K562 (cell line): ENCODE measurements at regions not wholly inside any gene's neighbourhood (a gene's known extent, or its start where the extent isn't known, plus 50 kb on each side); places are given as distances from the start of the nearest gene placed in this dataset.

ENCODE experiments used
- ATAC-seq: fragments of 200-7000 bp; cut with Tn5 transposase; 3 replicates; pipeline ENCODE4 v1.9.1; 2020; ENCODE audit warnings: moderate library complexity
- BruUV-seq: library from RNA; stranded (reverse); fragments of 400-500 nt; replicated peaks from 2 replicates; lab custom pipeline; 2021; lab: Mats Ljungman, UMichigan
- CTCF ChIA-PET: fragments of 300-600 bp; formaldehyde crosslinking; extraction: SDS; loops from one replicate; lab custom pipeline; 2021; ENCODE audit warnings: low intra/inter-chr PET ratio; lab: Yijun Ruan, JAX
- POLR2A ChIA-PET: fragments of 300-600, 350-650 bp; sonication (Branson Sonifier 250); formaldehyde crosslinking; extraction: SDS; loops from one replicate; lab custom pipeline; 2021; ENCODE audit warnings: antibody characterized with exemption, inconsistent platforms; lab: Yijun Ruan, JAX
- DNase-seq, 4 experiments: peaks; one replicate each; pipeline versions ENCODE4 v3.0.0 to v3.0.0-alpha.2; 2011 to 2018; ENCODE audit warnings: low spot score in 3 of 4, mixed read lengths in 3 of 4; ENCODE audit errors: extremely low read depth in 1 of 4
- FAIRE-seq: peaks from 2 replicates; lab custom pipeline; 2011; peaks lifted over from hg19 to GRCh38; lab: Jason Lieb, UNC
- H2AFZ ChIP-seq: 2 replicates; pipeline ENCODE4 v1.6.0; 2011; ENCODE audit warnings: low read depth, low read length, control low read depth, inconsistent platforms
- H3K27ac ChIP-seq: fragments of 200-600 bp; 3 replicates; pipeline ENCODE4 v1.8.0; 2011; ENCODE audit warnings: low read depth, mild to moderate bottlenecking, control low read depth, inconsistent platforms, low read length, moderate library complexity, mixed read lengths; ENCODE audit errors: extremely low read depth
- H3K27me3 ChIP-seq, 2 experiments: fragments of 300-600 bp in 1 of 2; 2 replicates in 1 of 2; 3 replicates in 1 of 2; pipeline versions ENCODE4 v1.6.0 to v1.8.0; 2011; ENCODE audit warnings: inconsistent platforms in 2 of 2, low read length in 2 of 2, mild to moderate bottlenecking in 1 of 2, mixed read lengths in 1 of 2, moderate library complexity in 1 of 2; ENCODE audit not compliant: control insufficient read depth in 2 of 2, insufficient read depth in 2 of 2
- H3K36me3 ChIP-seq: fragments of 300-600 bp; 3 replicates; pipeline ENCODE4 v1.8.0; 2011; ENCODE audit warnings: mild to moderate bottlenecking, low read length, inconsistent platforms; ENCODE audit not compliant: control insufficient read depth, insufficient read depth
- H3K4me1 ChIP-seq, 2 experiments: fragments of 200-600 bp in 1 of 2; replicated peaks in 1 of 2; 2 replicates in 1 of 2; 3 replicates in 1 of 2; pipeline versions ENCODE4 v1.5.1 to v1.8.0; 2011; ENCODE audit warnings: inconsistent platforms in 2 of 2, low read length in 2 of 2, mild to moderate bottlenecking in 1 of 2, mixed read lengths in 1 of 2, moderate library complexity in 1 of 2; ENCODE audit not compliant: control insufficient read depth in 2 of 2, insufficient read depth in 2 of 2
- H3K4me2 ChIP-seq: 2 replicates; pipeline ENCODE4 v1.6.1; 2011; ENCODE audit warnings: low read length, control low read depth, inconsistent platforms, mixed read lengths; ENCODE audit not compliant: insufficient read depth
- H3K4me3 ChIP-seq: fragments of 200-600 bp; sonication (generic), shearing (Covaris generic); 2 replicates; pipeline ENCODE4 v1.5.1; 2016; ENCODE audit warnings: control low read depth, inconsistent platforms
- H3K79me2 ChIP-seq: fragments of 200-600 bp; 3 replicates; pipeline ENCODE4 v1.8.0; 2011; ENCODE audit warnings: low read length, inconsistent platforms; ENCODE audit not compliant: control insufficient read depth, insufficient read depth
- H3K9ac ChIP-seq, 2 experiments: 2 replicates each; pipeline versions ENCODE4 v1.6.0 to v1.6.1; 2011; ENCODE audit warnings: low read depth in 2 of 2, low read length in 2 of 2, control low read depth in 1 of 2, inconsistent platforms in 1 of 2, mild to moderate bottlenecking in 1 of 2, mixed read lengths in 1 of 2; ENCODE audit not compliant: insufficient read depth in 1 of 2
- H3K9me1 ChIP-seq: one replicate; pipeline ENCODE4 v1.6.0; 2011; ENCODE audit warnings: inconsistent platforms, mild to moderate bottlenecking, low read length, moderate library complexity; ENCODE audit not compliant: control insufficient read depth, insufficient read depth
- H3K9me3 ChIP-seq: replicated peaks from 2 replicates; pipeline ENCODE4 v1.5.1; 2011; ENCODE audit warnings: low read depth, low read length, inconsistent platforms; ENCODE audit not compliant: control insufficient read depth, insufficient read depth
- H4K20me1 ChIP-seq: replicated peaks from 2 replicates; pipeline ENCODE4 v1.6.1; 2011; ENCODE audit warnings: low read length, inconsistent platforms, mixed read lengths; ENCODE audit not compliant: control insufficient read depth, insufficient read depth
- CAMTA2 ChIP-seq: fragments of 250-450 bp; sonication (Bioruptor Pico); conservative IDR thresholded peaks from 2 replicates; pipeline ENCODE4 v1.5.1; 2022
- EZH2 ChIP-seq: IDR thresholded peaks from 2 replicates; pipeline ENCODE4 v1.6.1; 2012; ENCODE audit warnings: low read depth, mild to moderate bottlenecking, inconsistent platforms, low read length, borderline replicate concordance
- FOXK2 ChIP-seq, 2 experiments: fragments of 450-650 bp; IDR thresholded peaks in 1 of 2; conservative IDR thresholded peaks in 1 of 2; 2 replicates each; pipeline ENCODE4 v1.6.1; 2016; ENCODE audit warnings: low read depth in 2 of 2, mild to moderate bottlenecking in 1 of 2
- KAT8 ChIP-seq: fragments of 450-650 bp; IDR thresholded peaks from 2 replicates; pipeline ENCODE4 v1.6.1; 2016; ENCODE audit warnings: low read depth, mild to moderate bottlenecking
- KLF1 ChIP-seq: fragments of 450-650 bp; IDR thresholded peaks from 2 replicates; pipeline ENCODE4 v1.6.1; 2016; ENCODE audit warnings: missing genetic modification characterization, missing compliant biosample characterization
- TAF9B ChIP-seq: fragments of 450-650 bp; IDR thresholded peaks from 2 replicates; pipeline ENCODE4 v1.6.1; 2018; ENCODE audit warnings: mild to moderate bottlenecking; ENCODE audit not compliant: partially characterized antibody
- TBP ChIP-seq: optimal IDR thresholded peaks from 2 replicates; pipeline ENCODE3; 2011; ENCODE audit warnings: low read depth, low read length, improper control_type of control experiment
- ZNF384 ChIP-seq: IDR thresholded peaks from 2 replicates; pipeline ENCODE4 v1.6.1; 2012; ENCODE audit warnings: low read depth, low read length, improper control_type of control experiment
- in situ Hi-C: fragments of 300-500 bp; cut with MboI; formaldehyde crosslinking; loops from 4 replicates; pipeline ENCODE4 v1.15.0; 2018; ENCODE audit warnings: inconsistent platforms, mixed read lengths
- intact Hi-C: fragments of 100-400 bp; cut with micrococcal nuclease; formaldehyde crosslinking; loops from 2 replicates; pipeline ENCODE4 v1.14.2; 2022
- TF ChIP-seq, protein P1 (sequence below): fragments of 450-650 bp; formaldehyde crosslinking; IDR thresholded peaks from 2 replicates; pipeline ENCODE4 v1.4.0; 2020; ENCODE audit warnings: mild to moderate bottlenecking
- TF ChIP-seq, protein P2 (sequence below): fragments of 250-450 bp; sonication (Bioruptor Pico); IDR thresholded peaks from 2 replicates; pipeline ENCODE4 v1.5.0; 2022; ENCODE audit warnings: mild to moderate bottlenecking

DNA sequence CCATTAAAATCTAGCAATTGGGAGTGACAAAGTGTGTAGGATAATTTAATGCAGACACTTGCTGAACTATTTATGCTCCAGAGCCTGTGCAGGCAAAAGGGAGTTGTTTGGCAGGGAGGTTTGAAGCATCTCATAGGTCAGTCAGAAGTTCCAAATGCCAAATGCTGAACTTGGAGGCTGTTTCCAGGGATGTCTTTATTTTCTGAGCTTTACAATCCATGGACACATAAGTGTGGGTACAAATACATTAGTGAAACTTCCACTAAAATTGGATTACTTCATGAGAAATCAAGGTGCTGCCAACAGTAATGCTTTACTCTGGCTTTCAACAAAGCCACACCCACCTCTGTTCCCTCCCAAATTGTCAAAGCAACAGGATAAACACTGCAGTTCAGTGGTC lies 422.1 kb upstream of the SETBP1 start:
- BruUV-seq = no TSS peak
- no peaks in the 10 kb centered on the region for H3K4me1 ChIP-seq
- H2AFZ ChIP-seq = no peak overlapping the region
- H3K79me2 ChIP-seq = no peaks in the 10 kb centered on the region
- POLR2A ChIA-PET = no interaction called here
- H3K27ac ChIP-seq = no peak overlapping the region
- H4K20me1 ChIP-seq = no peaks in the 10 kb centered on the region
- CTCF ChIA-PET = no interaction called here
- DNase-seq = no peak
- no peaks in the 10 kb centered on the region for H3K9me1 ChIP-seq
- H3K36me3 ChIP-seq = no peaks in the 10 kb centered on the region
- FAIRE-seq = no peak
- intact Hi-C loops (no loop called here), in situ Hi-C loops (no loop called here)
- H3K9me3 ChIP-seq = no peaks in the 10 kb centered on the region
- TF ChIP-seq EZH2 (no peak), TAF9B (no peak), CAMTA2 (CRISPR knock-in tag) (no peak), KLF1 (no peak), ZNF384 (no peak), FOXK2 (conservative IDR thresholded peaks at IDR 0.05 in 1 of 2, IDR thresholded peaks at IDR 0.05 in 1 of 2; ENCODE audit: low read depth in 2 of 2) (no peak), KAT8 (no peak), TBP (no peak)
- TF ChIP-seq, protein P1, sequence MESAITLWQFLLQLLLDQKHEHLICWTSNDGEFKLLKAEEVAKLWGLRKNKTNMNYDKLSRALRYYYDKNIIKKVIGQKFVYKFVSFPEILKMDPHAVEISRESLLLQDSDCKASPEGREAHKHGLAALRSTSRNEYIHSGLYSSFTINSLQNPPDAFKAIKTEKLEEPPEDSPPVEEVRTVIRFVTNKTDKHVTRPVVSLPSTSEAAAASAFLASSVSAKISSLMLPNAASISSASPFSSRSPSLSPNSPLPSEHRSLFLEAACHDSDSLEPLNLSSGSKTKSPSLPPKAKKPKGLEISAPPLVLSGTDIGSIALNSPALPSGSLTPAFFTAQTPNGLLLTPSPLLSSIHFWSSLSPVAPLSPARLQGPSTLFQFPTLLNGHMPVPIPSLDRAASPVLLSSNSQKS (CRISPR knock-in tag) = no peak
- TF ChIP-seq, protein P2, sequence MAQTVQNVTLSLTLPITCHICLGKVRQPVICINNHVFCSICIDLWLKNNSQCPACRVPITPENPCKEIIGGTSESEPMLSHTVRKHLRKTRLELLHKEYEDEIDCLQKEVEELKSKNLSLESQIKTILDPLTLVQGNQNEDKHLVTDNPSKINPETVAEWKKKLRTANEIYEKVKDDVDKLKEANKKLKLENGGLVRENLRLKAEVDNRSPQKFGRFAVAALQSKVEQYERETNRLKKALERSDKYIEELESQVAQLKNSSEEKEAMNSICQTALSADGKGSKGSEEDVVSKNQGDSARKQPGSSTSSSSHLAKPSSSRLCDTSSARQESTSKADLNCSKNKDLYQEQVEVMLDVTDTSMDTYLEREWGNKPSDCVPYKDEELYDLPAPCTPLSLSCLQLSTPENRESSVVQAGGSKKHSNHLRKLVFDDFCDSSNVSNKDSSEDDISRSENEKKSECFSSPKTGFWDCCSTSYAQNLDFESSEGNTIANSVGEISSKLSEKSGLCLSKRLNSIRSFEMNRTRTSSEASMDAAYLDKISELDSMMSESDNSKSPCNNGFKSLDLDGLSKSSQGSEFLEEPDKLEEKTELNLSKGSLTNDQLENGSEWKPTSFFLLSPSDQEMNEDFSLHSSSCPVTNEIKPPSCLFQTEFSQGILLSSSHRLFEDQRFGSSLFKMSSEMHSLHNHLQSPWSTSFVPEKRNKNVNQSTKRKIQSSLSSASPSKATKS (CRISPR knock-in tag) = no peak
- H3K4me2 ChIP-seq = no peak overlapping the region
- no peak for ATAC-seq
- H3K9ac ChIP-seq = no peak overlapping the region
- no peaks in the 10 kb centered on the region for H3K27me3 ChIP-seq
- no peak overlapping the region for H3K4me3 ChIP-seq
